NT2/D1 (cell line): ENCODE measurements at regions not wholly inside any gene's neighbourhood (a gene's known extent, or its start where the extent isn't known, plus 50 kb on each side); places are given as distances from the start of the nearest gene placed in this dataset.

ENCODE experiments used
- DNase-seq: peaks from one replicate; pipeline ENCODE4 v3.0.0-alpha.2; 2011; ENCODE audit warnings: low read depth, low spot score
- H3K27me3 ChIP-seq: 2 replicates; pipeline ENCODE4 v1.6.0; 2011; ENCODE audit warnings: mild to moderate bottlenecking; ENCODE audit not compliant: insufficient read length, insufficient read depth
- H3K36me3 ChIP-seq: 2 replicates; pipeline ENCODE4 v1.6.1; 2011; ENCODE audit warnings: mild to moderate bottlenecking, low read length, mixed read lengths; ENCODE audit not compliant: insufficient read depth, insufficient read length
- H3K4me1 ChIP-seq: 2 replicates; pipeline ENCODE4 v1.5.1; 2011; ENCODE audit not compliant: insufficient read depth, insufficient read length
- H3K4me3 ChIP-seq: 2 replicates; pipeline ENCODE4 v1.5.1; 2011; ENCODE audit warnings: low read depth; ENCODE audit not compliant: insufficient read length
- H3K9ac ChIP-seq: 2 replicates; pipeline ENCODE4 v1.6.0; 2011; ENCODE audit warnings: low read depth; ENCODE audit not compliant: insufficient read length
- H3K9me3 ChIP-seq: 2 replicates; pipeline ENCODE4 v1.5.1; 2011; ENCODE audit warnings: mild to moderate bottlenecking, low read length; ENCODE audit not compliant: insufficient read depth
- SUZ12 ChIP-seq: IDR thresholded peaks from 2 replicates; pipeline ENCODE4 v1.6.1; 2011; ENCODE audit not compliant: insufficient read length, insufficient read depth; ENCODE audit errors: extremely low read depth
- YY1 ChIP-seq: IDR thresholded peaks from 2 replicates; pipeline ENCODE4 v1.6.1; 2011; ENCODE audit not compliant: insufficient read length, insufficient read depth
- ZNF274 ChIP-seq: IDR thresholded peaks from 2 replicates; pipeline ENCODE4 v1.6.1; 2011; ENCODE audit warnings: mild to moderate bottlenecking, low read depth, low read length

DNA sequence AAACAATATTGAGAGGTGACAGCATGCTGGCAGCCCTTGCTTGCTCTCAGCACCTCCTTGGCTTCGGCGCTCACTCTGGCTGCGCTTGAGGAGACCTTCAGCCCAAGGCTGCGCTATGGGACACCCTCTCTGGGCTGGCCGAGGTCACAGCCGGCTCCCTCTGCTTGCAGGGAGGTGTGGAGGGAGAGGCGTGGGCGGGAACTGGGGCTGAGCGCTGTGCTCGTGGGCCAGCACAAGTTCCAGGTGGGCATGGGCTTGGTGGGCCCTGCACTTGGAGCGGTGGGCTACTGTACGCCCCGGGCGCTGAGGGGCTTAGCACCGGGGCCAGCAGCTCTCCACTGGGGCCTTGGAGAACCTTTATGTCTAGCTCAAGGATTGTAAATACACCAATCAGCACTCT, 1613.8 kb upstream of the IGFBP7 start:
- TF ChIP-seq YY1 (no peak), ZNF274 (no peak), SUZ12 (no peak)
- Histone ChIP-seq H3K4me3 (no peak overlapping the region), H3K9ac (no peak overlapping the region), H3K36me3 (no peaks in the 10 kb centered on the region), H3K9me3 (no peaks in the 10 kb centered on the region), H3K27me3 (no peaks in the 10 kb centered on the region), H3K4me1 (no peaks in the 10 kb centered on the region)
- DNase-seq: no peak

DNA sequence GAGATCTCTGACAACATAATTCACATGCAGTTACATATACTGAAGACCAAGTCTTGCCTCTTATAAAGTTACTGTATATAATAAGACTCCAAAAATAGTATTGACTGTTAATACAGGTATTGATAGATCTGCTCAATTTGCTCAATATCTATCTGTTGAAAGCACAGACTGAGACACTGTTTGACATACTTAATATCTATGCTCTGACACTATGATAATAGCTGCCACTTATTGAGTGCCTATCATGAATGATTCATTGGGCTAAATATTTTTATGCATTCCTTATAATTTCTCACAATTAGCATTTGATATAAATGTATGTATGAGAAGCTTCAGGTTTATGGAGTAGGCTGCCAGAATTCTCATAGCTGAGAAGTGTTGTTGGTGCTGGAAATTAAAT, 1600.9 kb upstream of the IGFBP7 start:
- no peaks in the 10 kb centered on the region for H3K9me3 ChIP-seq
- DNase-seq: no peak
- no peak overlapping the region for H3K9ac ChIP-seq
- no peaks in the 10 kb centered on the region for H3K27me3 ChIP-seq
- no peak for TF ChIP-seq SUZ12
- TF ChIP-seq ZNF274: no peak
- TF ChIP-seq YY1: no peak
- H3K4me3 ChIP-seq: no peak overlapping the region
- H3K36me3 ChIP-seq: no peaks in the 10 kb centered on the region
- H3K4me1 ChIP-seq: no peaks in the 10 kb centered on the region

DNA sequence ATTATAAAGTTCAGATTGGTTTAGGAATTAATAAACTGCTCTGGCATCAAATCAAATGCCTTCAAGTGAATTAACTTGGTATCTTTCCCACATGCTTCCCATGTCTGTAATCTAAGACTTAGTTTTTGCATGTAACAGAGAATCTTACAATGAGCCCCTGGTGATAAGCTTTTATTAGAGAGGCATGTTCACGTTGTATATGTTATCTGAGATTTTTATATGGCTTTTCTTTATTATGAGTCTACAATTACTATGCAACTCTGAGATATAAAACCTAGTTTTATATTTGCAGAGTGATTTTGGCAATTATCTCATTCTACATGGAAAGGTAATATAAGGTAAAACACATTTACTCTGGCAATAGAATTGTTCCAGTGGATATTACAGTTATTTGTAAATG, 1578.4 kb upstream of the IGFBP7 start:
- H3K4me3 ChIP-seq: no peak overlapping the region
- DNase-seq: no peak
- no peaks in the 10 kb centered on the region for H3K36me3 ChIP-seq
- H3K27me3 ChIP-seq: no peaks in the 10 kb centered on the region
- H3K9me3 ChIP-seq: no peaks in the 10 kb centered on the region
- no peaks in the 10 kb centered on the region for H3K4me1 ChIP-seq
- TF ChIP-seq YY1: no peak
- TF ChIP-seq ZNF274: no peak
- TF ChIP-seq SUZ12: no peak
- no peak overlapping the region for H3K9ac ChIP-seq

DNA sequence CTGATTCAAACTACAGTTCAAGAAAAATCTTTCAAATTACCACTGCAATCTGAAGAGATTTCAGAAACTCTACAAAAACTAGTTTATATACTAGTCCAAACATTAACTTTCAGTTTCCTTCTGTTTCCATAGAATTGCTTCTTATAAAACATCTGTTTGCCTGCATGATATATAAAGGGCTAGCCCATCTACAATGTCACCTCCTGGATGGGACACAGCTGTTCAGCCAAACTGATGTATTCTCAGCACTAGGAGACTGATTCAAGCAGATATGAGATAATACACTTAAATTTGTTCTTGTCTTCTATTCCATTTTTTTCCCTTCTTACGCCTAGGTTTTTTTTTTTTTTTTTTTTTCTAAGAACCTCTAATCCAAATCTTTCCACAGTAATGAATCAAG, 1569.7 kb upstream of the IGFBP7 start:
- H3K4me3 ChIP-seq: no peak overlapping the region
- no peak overlapping the region for H3K9ac ChIP-seq
- no peaks in the 10 kb centered on the region for H3K36me3 ChIP-seq
- H3K27me3 ChIP-seq: no peaks in the 10 kb centered on the region
- TF ChIP-seq SUZ12 (no peak), ZNF274 (no peak), YY1 (no peak)
- DNase-seq: no peak
- no peaks in the 10 kb centered on the region for H3K4me1 ChIP-seq
- peaks cover 3% of the 10 kb centered on the region; the same call in 1 of the 2 replicates for H3K9me3 ChIP-seq

DNA sequence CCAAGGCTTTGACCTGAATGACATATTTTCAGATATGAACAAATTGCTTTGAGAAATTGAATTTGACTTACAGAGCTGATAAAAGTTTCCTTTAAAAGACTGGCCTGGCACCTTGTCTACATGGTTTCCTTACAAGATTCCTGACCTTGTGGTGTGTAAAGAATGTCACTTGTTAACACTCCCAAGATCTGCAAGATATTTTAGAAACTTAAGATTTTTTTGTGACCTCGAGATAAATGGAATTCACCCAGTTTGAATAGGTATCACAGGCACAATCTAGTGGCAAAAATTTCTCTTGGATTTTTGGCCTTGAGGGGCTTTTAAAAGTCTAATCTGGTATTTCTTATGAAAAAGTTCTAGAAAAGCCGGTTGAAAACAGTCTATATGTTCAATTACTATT, 1568.9 kb upstream of the IGFBP7 start:
- Histone ChIP-seq H3K9me3 (peaks cover 11% of the 10 kb centered on the region), H3K9ac (no peak overlapping the region), H3K27me3 (no peaks in the 10 kb centered on the region), H3K36me3 (no peaks in the 10 kb centered on the region), H3K4me1 (no peaks in the 10 kb centered on the region), H3K4me3 (no peak overlapping the region)
- no peak for DNase-seq
- no peak for TF ChIP-seq ZNF274
- no peak for TF ChIP-seq SUZ12
- TF ChIP-seq YY1: no peak

DNA sequence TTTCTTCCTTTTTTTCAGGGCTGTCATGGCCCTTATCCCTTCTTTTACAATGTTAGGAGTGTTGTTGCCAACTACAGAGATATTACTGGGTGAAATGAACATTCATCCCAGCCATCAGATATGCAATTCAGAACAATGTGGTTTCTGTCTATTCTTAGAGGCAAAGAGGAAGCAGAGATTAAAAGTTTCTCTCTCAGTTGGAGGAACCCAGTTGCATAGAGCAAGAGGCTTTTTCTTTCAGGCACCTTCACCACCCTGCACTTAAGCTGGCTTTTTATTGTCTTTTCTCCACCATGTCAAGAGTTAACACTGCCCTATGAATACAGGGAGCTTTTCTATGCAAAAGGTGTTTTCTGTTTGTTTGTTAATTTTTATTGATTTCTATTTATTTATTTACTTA, 1559.6 kb upstream of the IGFBP7 start:
- Histone ChIP-seq H3K4me1 (no peaks in the 10 kb centered on the region), H3K9me3 (peaks cover 16% of the 10 kb centered on the region), H3K36me3 (no peaks in the 10 kb centered on the region), H3K27me3 (no peaks in the 10 kb centered on the region), H3K4me3 (no peak overlapping the region), H3K9ac (no peak overlapping the region)
- DNase-seq: no peak
- TF ChIP-seq ZNF274: no peak
- no peak for TF ChIP-seq YY1
- TF ChIP-seq SUZ12: no peak

DNA sequence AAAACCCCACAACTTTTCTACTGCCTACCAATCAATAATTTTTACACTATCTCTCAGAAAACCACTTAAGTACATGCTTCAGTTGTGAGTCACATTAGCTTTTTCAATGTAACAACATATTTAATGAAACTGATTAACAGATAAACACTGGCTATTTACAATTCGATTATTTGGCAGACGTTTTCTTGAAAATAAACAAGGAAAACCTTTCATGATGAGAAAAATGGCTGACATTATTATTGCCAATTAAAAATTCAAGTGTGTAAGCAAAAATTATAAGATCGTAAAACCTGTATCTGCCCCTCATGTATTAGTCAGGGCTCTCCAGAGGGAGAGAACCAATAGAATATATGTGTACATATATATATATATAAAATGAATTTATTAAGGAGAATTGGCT, 1555.5 kb upstream of the IGFBP7 start:
- H3K9me3 ChIP-seq: no peaks in the 10 kb centered on the region
- H3K4me3 ChIP-seq: no peak overlapping the region
- H3K27me3 ChIP-seq: no peaks in the 10 kb centered on the region
- H3K36me3 ChIP-seq: no peaks in the 10 kb centered on the region
- no peak overlapping the region for H3K9ac ChIP-seq
- DNase-seq: no peak
- no peaks in the 10 kb centered on the region for H3K4me1 ChIP-seq
- TF ChIP-seq ZNF274: no peak
- no peak for TF ChIP-seq SUZ12
- no peak for TF ChIP-seq YY1

DNA sequence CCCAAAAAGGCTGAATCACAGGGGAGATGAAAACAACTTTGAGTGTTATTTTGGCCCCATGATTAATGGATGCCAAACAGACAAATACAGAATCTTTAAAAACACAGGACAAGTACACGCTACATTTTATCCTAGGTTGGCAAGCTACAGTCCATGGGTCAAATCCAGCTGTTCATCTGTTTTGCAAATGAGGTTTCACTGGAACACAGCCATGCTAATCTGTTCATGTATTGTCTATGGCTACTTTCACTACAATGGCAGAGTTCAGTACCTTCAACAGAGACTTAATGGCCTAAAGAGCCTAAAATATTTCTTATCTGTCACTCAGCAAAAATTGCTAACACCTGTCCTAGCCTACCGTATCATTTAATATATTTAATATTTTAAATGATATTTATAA, 1548.5 kb upstream of the IGFBP7 start:
- H3K4me1 ChIP-seq: no peaks in the 10 kb centered on the region
- no peak overlapping the region for H3K4me3 ChIP-seq
- H3K9me3 ChIP-seq: peaks cover 6% of the 10 kb centered on the region; the same call in 1 of the 2 replicates
- no peaks in the 10 kb centered on the region for H3K27me3 ChIP-seq
- TF ChIP-seq YY1: no peak
- TF ChIP-seq SUZ12: no peak
- no peak for TF ChIP-seq ZNF274
- H3K9ac ChIP-seq: no peak overlapping the region
- DNase-seq: no peak
- H3K36me3 ChIP-seq: no peaks in the 10 kb centered on the region
